ENCODE measurements at regions not wholly inside any gene's neighbourhood (a gene's known extent, or its start where the extent isn't known, plus 50 kb on each side); places are given as distances from the start of the nearest gene placed in this dataset.

DNA sequence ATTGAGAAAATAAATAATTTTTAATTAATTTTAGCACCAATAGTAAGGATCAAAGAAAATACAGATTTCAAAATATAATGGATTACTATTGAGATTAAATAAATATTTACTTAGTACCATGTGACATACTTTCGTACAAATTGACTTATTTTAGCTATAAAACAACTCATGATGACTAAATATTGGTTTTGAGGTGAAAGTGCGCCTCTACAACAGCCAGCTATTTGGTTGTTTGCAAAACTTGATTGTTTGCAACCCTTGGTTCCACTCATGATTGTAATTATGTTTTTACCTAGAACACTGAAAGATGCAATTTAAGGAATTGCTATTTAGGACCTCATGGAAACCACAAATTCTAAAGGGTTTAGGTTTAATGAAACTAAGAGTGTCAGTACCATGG, 51.9 kb upstream of the PPM1H start:
- Histone ChIP-seq H2AFZ (ENCODE audit: control insufficient read depth, low read depth, low read length) (no peak overlapping the region), H3K4me2 (ENCODE audit: control insufficient read depth, insufficient read depth) (no peak overlapping the region), H3K27me3 (replicated peaks in 1 of 2; ENCODE audit: control insufficient read depth in 2 of 2, insufficient read depth in 2 of 2, low read length in 1 of 2) (no peaks in the 10 kb centered on the region), H3K79me2 (ENCODE audit: control insufficient read depth, insufficient read depth, low read length) (no peaks in the 10 kb centered on the region), H4K20me1 (ENCODE audit: control insufficient read depth, insufficient read depth) (no peaks in the 10 kb centered on the region), H3K9ac (ENCODE audit: control insufficient read depth, insufficient read depth, low read length) (no peak overlapping the region), H3K9me3 (replicated peaks; ENCODE audit: control insufficient read depth, insufficient read depth, low read length) (no peaks in the 10 kb centered on the region), H3K36me3 (ENCODE audit: control insufficient read depth in 2 of 2, insufficient read depth in 2 of 2, low read length in 1 of 2) (no peaks in the 10 kb centered on the region), H3K4me1 (ENCODE audit: control insufficient read depth, insufficient read depth, low read length) (no peaks in the 10 kb centered on the region), H3K27ac (ENCODE audit: control insufficient read depth, insufficient read depth) (no peak overlapping the region), H3K4me3 (no peak overlapping the region)
- no peak for DNase-seq (ENCODE audit: low read depth, low spot score)
- ChIA-PET POLR2A (no interaction called here), SMC1A (ENCODE audit: uncharacterized antibody, unreplicated experiment) (interaction anchor here (0.6 kb wide), 1 partner anchor 105 kb away, joined by 3 read pairs; no protein-coding TSS in a partner anchor), RAD21 (ENCODE audit: unreplicated experiment) (no interaction called here), CTCF (no interaction called here)
- BruUV-seq (replicated peaks) = no TSS peak
- FAIRE-seq = no peak
- no peak for ATAC-seq
- in situ Hi-C loops (cut with MboI) (no loop called here), intact Hi-C loops (cut with micrococcal nuclease; ENCODE audit: unreplicated experiment) (no loop called here)
- TF ChIP-seq NRF1 (conservative IDR thresholded peaks at IDR 0.05; ENCODE audit: low read depth, low read length) = no peak
- TF ChIP-seq, protein P1, sequence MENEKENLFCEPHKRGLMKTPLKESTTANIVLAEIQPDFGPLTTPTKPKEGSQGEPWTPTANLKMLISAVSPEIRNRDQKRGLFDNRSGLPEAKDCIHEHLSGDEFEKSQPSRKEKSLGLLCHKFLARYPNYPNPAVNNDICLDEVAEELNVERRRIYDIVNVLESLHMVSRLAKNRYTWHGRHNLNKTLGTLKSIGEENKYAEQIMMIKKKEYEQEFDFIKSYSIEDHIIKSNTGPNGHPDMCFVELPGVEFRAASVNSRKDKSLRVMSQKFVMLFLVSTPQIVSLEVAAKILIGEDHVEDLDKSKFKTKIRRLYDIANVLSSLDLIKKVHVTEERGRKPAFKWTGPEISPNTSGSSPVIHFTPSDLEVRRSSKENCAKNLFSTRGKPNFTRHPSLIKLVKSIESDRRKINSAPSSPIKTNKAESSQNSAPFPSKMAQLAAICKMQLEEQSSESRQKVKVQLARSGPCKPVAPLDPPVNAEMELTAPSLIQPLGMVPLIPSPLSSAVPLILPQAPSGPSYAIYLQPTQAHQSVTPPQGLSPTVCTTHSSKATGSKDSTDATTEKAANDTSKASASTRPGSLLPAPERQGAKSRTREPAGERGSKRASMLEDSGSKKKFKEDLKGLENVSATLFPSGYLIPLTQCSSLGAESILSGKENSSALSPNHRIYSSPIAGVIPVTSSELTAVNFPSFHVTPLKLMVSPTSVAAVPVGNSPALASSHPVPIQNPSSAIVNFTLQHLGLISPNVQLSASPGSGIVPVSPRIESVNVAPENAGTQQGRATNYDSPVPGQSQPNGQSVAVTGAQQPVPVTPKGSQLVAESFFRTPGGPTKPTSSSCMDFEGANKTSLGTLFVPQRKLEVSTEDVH (IDR thresholded peaks at IDR 0.05; ENCODE audit: low read depth, partially characterized antibody) = no peak
- no peak for TF ChIP-seq WRNIP1 (IDR thresholded peaks at IDR 0.05; ENCODE audit: borderline replicate concordance, low read depth, low read length)
- no peak for TF ChIP-seq IRF4 (IDR thresholded peaks at IDR 0.05; ENCODE audit: low read depth, low read length)
- TF ChIP-seq, protein P2, sequence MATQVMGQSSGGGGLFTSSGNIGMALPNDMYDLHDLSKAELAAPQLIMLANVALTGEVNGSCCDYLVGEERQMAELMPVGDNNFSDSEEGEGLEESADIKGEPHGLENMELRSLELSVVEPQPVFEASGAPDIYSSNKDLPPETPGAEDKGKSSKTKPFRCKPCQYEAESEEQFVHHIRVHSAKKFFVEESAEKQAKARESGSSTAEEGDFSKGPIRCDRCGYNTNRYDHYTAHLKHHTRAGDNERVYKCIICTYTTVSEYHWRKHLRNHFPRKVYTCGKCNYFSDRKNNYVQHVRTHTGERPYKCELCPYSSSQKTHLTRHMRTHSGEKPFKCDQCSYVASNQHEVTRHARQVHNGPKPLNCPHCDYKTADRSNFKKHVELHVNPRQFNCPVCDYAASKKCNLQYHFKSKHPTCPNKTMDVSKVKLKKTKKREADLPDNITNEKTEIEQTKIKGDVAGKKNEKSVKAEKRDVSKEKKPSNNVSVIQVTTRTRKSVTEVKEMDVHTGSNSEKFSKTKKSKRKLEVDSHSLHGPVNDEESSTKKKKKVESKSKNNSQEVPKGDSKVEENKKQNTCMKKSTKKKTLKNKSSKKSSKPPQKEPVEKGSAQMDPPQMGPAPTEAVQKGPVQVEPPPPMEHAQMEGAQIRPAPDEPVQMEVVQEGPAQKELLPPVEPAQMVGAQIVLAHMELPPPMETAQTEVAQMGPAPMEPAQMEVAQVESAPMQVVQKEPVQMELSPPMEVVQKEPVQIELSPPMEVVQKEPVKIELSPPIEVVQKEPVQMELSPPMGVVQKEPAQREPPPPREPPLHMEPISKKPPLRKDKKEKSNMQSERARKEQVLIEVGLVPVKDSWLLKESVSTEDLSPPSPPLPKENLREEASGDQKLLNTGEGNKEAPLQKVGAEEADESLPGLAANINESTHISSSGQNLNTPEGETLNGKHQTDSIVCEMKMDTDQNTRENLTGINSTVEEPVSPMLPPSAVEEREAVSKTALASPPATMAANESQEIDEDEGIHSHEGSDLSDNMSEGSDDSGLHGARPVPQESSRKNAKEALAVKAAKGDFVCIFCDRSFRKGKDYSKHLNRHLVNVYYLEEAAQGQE (IDR thresholded peaks at IDR 0.05; ENCODE audit: low read depth, low read length) = no peak
- no peak for TF ChIP-seq BCL11A (IDR thresholded peaks at IDR 0.05; ENCODE audit: low read depth, low read length)
- no peak for TF ChIP-seq LARP7 (IDR thresholded peaks at IDR 0.05)
- TF ChIP-seq ASH2L (IDR thresholded peaks at IDR 0.05; ENCODE audit: borderline replicate concordance, low read depth) = no peak
- no peak for TF ChIP-seq RAD51 (IDR thresholded peaks at IDR 0.05)
- TF ChIP-seq ETV6 (conservative IDR thresholded peaks at IDR 0.05 in 1 of 2, IDR thresholded peaks at IDR 0.05 in 1 of 2; ENCODE audit: borderline replicate concordance in 1 of 2, low read depth in 1 of 2) = no peak
- TF ChIP-seq SREBF1 (IDR thresholded peaks at IDR 0.05; ENCODE audit: low read length) = no peak
- WGBS (ENCODE audit: insufficient coverage, insufficient replicate concordance, low lambda C conversion rate, missing lambda C conversion rate) = 0% methylated on average over 2 of the region's 2 CpGs
